ENCODE measurements at regions not wholly inside any gene's neighbourhood (a gene's known extent, or its start where the extent isn't known, plus 50 kb on each side); places are given as distances from the start of the nearest gene placed in this dataset.

DNA sequence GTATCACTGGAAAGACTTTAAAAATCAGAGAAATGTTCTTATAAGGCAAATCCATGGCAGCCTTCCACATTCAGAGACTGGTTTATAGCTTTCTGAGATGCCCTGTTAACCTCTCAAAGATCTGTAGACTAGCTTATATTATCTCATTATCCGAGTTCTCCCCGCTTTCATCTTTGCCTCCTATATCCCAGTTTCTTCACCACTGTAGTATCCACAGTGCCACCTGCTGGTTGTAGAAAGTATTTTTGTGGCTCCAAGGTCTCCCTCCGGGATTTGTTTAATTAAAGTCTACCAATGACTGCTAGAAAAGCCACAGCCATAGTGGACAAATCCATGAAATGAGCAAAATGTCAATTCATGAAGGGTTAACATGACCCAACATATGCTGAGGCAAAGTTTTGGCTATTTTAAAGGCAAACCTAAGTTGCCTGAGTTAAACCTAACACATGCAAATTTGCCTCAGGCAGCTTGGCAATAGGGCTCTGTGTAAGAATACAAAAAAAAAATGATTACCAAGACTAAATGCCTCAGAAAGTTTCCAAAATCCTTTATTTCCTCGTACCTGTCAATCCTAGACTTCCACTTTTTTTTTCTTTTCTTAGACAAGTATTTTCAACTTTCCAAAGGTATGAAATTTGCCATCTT lies 218.8 kb upstream of the BMP4 start:
- peak; percentile 40 for DNase-seq (ENCODE audit: low spot score)

DNA sequence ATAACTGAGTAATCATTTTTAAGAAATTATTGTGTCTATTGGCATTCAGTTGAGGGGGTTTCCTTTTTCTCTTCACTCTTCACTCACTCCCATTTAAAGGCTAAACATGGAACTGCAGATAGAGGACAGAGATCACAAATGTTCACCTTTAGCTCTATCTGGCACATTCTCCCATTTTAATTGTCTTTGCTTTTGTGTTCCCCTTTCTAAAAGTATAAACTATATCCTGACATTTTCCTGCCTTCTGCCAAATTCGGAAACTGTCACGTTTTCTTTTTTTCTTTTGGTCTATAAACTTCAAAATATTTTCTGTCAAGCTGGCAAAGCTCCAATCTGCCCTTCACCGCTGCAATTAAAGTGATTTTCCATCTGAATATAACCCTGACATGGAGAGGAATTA lies 219.8 kb upstream of the CDKN3 start:
- DNase-seq (ENCODE audit: low spot score) = no peak

DNA sequence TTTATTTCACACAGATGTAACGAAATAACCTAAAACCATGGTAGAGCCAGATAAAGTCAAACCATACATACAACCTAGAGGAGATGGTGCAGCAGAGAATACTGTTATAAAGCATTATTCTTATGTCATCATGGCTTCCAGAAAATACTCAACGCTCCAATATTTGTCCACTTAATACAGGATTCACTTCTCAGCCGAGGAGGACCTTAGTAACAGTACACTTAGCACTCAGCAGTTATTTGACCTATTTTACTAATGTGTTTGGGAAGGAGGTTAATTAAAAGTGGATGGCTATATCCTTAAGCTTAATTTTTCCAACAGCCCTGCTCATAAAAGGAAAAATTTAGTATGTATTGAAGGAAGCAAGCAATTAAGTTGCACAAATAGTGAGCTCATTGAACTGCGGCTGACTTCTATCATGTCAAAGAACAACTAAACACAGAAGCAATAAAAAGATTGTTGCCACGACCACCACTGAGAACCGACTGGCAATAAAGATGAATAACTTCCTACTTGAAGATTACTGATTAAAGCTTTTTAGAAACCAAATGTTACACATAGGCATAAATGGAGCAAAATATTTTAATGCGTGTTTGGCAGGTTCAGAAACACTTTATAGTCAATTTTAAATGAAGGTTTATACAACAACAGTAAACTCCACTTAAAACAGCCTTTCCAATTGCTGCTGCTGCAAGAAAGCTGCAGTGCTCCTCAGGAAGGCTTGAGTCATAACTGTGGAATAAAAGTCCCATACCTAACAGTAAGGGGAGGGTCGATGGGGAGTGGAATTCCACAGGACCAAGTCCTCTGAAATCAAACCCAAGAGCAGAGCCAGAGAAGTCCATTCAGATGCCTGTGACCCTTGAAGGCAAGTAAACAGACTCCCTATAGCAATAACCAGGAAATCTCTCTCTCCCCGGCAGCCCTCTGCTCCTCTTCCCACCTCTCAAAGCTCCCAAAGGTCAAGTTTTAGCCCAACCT lies 218.9 kb upstream of the CDKN3 start:
- DNase-seq (ENCODE audit: low spot score) = no peak

DNA sequence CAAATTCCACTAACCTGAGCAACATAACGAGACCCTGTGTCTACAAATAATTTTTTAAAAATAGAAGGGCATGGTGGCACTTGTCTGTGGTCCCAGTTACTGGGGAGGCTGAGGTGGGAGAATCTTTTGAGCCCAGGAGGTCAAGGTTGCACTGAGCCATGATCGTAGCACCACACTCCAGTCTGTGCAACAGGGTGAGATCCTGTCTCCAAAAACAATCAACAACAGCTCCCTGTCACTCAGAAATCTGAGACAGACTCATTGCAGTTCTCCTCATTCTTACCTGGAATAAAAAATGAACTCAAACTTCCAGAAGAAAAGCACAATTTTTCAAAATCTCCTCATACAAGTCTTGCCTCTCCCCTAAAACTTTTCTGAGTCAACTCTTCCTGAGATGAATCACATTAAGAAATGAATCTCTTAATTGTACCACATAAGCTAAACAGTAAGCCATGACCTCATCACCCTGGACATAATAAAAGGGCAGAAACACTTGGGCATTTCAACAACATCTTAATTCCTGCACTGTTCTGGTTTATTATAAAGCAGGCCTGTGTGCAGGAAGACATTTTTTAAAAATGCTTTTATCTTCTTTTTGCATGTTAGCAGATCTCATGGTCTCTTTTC lies 214.3 kb upstream of the CDKN3 start:
- DNase-seq (ENCODE audit: low spot score) = no peak

- no peak for DNase-seq (ENCODE audit: low spot score)
These were observed 209.7 kb upstream of the CDKN3 start for GRCh38 chr14:54186821-54187763.

- DNase-seq (ENCODE audit: low spot score) = no peak
These were observed 208.6 kb upstream of the CDKN3 start for GRCh38 chr14:54188064-54188666.

GRCh38 chr14:54189333-54189732 lies 207.5 kb upstream of the CDKN3 start:
- no peak for DNase-seq (ENCODE audit: low spot score)

- no peak for DNase-seq (ENCODE audit: low spot score)
These were observed 207.0 kb upstream of the CDKN3 start for GRCh38 chr14:54189748-54190354.

DNA sequence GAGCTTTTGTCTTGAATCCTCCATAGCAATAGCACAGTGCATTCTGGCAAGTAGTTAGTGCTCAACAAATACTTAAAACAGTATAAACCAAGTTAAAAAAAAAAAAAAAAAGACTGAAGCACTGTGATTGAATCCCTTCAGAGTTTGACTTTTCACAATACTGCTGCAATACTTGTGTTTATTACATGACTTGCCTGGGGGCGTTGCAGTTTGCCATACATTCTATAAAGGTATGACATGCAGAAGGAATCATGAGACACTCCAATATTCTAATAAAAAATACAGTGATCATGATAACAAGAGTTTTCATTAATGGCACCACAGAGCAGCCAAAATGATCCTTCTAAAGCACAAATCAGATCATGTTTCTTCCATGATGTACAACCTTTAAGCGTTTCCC lies 205.0 kb upstream of the CDKN3 start:
- no peak for DNase-seq (ENCODE audit: low spot score)

- DNase-seq (ENCODE audit: low spot score) = no peak
These were observed 204.2 kb upstream of the CDKN3 start for GRCh38 chr14:54192610-54193009.

DNA sequence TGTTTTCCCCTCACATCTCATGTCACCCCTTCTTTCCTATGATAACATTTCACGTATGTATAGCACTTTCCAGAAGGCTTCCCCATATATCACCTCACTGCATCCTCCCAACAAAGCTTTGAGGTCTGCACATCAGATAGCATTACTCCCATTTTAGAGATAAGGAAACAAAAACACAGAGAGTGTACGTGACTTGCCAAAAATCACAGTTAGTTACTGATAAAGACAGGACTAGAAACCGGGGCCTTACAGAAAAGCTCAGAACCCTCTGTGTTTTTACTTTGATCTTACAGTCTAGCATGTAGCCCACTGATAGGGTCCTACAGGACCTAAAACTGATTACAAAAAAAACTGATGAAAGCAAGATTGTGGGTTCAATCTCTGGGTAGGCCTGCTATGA lies 202.9 kb upstream of the CDKN3 start:
- no peak for DNase-seq (ENCODE audit: low spot score)

- no peak for DNase-seq (ENCODE audit: low spot score)
These were observed 202.3 kb upstream of the CDKN3 start for GRCh38 chr14:54194501-54194900.

GRCh38 chr14:54197369-54197768 lies 199.4 kb upstream of the CDKN3 start:
- no peak for DNase-seq (ENCODE audit: low spot score)

DNA sequence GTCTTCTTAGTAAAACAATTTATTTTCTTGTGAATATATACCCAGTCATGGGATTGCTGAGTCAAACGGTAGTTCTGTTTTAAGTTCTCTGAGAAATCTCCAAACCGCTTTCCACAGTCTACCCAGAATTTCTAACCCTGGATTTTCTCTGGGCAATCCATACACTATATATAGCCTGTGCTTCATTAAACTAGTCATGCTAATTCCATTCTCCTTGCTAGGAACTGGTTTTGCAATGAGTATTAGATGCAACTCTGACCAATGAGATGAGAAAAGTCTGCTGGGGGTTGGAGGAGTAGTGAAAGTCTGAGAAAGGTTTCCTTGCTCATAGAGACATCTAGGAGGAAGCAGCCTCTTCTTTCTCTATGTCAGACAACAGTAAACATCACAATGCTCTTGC lies 196.1 kb upstream of the CDKN3 start:
- DNase-seq (ENCODE audit: low spot score) = no peak

GRCh38 chr14:54202288-54202687 lies 194.5 kb upstream of the CDKN3 start:
- DNase-seq (ENCODE audit: low spot score) = no peak

DNA sequence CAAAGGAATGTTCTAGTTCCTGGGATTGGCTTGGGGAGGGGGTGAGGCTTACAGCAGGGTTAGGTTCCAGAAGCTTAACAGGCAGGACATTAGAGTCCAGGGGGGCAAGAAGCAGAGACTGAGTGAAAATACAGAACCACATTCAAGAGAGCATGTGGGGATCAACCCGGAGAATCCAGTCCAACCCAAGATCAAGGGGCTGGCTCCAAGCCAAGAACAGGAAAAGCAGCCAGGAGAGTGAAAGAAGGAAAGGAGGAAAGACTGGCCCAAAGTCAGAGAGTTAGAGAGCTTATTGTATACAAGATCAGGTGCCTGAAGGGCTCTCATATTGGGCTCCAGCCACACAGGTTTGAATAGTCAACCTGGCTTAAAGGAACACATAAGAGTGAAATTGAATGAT lies 190.3 kb upstream of the CDKN3 start:
- no peak for DNase-seq (ENCODE audit: low spot score)

DNA sequence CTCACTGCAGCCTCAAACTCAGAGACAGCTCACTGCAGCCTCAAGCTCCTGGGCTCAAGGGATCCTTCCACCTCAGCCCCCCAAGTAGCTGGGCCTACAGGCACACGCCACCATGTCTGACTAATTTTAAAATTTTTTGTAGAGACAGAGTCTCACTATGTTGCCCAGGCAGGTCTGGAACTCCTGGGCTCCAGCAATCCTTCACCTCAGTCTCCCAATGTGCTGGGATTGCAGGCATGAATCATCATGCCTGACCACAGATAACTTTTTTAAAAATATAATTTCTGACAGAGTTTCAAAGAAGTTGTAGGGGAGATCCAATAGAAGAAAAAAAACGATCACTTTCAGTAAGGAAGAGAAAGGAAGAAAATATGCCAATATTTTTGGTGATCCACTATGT lies 189.7 kb upstream of the CDKN3 start:
- DNase-seq (ENCODE audit: low spot score) = no peak

DNA sequence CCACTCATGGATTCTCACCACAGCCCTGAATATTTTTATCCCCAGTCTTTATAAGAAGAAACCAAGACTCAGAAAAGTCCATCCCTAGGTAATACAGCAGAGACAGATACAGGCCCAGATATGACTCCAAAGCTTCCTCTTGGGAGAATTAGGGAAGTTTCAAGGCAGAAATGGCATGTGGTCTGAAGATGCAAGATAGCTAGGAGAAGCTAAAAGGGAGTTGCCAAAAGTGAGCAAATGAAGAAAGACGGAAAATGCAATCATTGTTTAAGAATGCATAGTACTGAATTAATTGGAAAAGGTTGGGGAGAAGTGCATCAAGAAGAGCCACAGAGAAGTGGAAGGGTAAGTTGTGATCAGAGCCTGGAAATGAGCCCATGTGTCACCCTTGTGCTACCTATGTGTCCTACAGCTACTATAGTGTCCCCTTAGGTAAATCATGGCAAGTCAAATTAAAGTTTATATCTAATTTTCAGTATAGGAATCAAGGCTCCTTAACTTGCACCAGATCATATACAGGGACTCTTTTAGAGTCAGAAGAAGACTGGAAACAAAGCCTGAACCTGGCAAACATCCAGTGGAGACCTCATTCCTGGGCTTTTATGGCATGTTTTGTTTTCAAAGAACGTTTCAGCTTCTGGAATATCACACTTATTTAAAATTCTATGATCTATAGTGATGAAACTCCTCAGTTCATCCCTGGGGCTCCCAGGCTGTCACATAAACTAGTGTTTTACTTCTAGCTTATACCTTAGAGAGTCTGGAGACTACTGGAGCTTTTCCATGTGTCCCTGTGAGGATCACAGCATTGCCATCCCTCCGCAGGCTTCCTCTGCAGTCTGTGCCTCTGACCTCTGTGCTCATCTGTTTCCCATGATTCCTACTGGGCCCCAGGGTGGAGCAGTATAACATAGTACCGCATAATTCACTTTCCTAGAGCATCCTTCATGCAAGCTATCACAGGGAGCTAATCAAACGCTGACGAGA lies 189.0 kb upstream of the CDKN3 start:
- no peak for DNase-seq (ENCODE audit: low spot score)

GRCh38 chr14:54208751-54209150 lies 188.1 kb upstream of the CDKN3 start:
- DNase-seq (ENCODE audit: low spot score) = no peak

All from hematopoietic multipotent progenitor cell treated with erythropoietin and hydrocortisone succinate and interleukin-3 and kit ligand, for 17 days (in vitro differentiated cells).